GM19328 (cell line): ENCODE measurements at regions not wholly inside any gene's neighbourhood (a gene's known extent, or its start where the extent isn't known, plus 50 kb on each side); places are given as distances from the start of the nearest gene placed in this dataset.
"Not testable (repeated sequence)": the region's sequence is repeated elsewhere in the genome, so short reads cannot be mapped to it uniquely, and the experiment has no call there.

Source experiments
- ATAC-seq: cut with Tn5 transposase; IDR thresholded peaks from one replicate; pipeline ENCODE4 v1.9.1; 2021; ENCODE audit warnings: mild to moderate bottlenecking, moderate library complexity; ENCODE audit not compliant: unreplicated experiment

DNA sequence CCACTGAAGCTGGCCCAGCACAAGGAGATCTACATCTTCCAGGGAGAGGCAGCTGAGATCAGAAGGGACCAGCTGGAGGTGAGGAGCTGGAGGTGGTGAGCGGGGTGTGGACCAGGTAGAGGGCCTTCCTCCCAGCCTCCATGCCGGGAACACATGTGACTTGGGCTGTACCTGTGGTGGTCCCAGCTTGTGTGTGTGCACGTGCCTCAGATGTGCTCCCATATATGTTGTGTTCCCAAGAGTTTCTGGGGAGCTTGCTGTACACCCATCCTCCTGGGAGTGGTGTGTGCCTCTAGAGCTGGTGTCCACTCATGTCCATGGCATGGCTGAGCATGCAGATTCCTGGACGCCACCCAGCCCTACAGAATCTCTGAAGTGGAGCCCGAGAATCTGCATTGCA is 183.7 kb upstream of the AKAP13 start:
- ATAC-seq: not testable (repeated sequence)

DNA sequence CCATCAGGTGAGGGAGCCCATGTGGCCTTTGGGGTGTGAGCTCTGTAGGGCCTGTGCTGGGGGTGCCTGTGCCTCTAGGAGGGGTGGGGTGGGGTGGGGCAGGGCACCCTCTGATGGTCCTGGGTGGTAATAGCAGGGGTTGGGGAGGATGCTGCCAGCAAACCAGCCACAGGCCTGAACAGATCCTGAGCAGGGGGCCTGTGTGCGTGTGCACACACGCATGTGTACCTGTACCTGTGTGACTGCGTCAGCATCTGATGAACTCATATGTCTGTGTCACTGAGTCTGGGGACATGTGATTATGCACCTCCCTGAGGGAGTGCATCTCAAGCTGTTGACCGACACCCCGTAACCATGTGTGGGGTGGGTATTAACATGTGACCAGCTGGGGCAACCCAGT is 182.8 kb upstream of the AKAP13 start:
- not testable (repeated sequence) for ATAC-seq

DNA sequence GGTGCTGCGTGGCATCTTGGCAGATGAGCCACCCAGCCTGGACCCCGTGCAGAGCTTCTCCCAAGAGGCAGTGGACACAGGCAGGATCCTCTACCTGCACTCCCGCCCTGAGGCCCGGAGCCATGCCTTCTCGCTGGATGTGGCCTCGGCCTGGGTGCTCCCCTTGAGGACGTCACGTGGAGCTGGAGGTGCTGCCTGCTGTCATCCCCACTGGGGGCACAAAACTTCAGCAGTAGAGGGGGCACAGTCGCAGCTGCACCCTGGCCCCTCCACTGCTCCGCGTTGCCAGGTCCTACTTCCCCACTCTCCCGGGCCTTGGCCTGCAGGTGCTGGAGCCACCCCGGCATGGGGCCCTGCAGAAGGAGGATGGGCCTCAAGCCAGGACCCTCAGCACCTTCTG is 182.0 kb upstream of the AKAP13 start:
- ATAC-seq: not testable (repeated sequence)

DNA sequence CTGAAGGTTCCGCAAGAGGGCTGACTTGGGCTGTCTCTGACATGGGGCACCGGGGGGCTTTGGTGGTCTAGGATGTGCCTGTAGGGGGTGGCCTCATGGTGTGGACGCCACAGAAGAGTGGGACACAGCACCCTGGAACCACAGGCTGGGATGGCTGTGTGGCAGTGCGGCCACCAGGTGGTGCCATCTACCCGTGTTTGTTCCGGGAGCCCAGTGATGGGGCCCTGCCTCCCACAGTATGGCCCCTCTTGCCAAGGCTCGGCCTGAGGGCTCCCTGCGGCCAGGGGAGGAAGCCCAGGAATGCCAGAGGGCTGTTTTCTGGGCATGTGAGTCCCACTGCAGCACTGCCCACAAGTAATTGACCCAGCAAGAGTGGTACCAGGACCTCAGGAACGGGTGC is 180.2 kb upstream of the AKAP13 start:
- ATAC-seq: peak; percentile 88

DNA sequence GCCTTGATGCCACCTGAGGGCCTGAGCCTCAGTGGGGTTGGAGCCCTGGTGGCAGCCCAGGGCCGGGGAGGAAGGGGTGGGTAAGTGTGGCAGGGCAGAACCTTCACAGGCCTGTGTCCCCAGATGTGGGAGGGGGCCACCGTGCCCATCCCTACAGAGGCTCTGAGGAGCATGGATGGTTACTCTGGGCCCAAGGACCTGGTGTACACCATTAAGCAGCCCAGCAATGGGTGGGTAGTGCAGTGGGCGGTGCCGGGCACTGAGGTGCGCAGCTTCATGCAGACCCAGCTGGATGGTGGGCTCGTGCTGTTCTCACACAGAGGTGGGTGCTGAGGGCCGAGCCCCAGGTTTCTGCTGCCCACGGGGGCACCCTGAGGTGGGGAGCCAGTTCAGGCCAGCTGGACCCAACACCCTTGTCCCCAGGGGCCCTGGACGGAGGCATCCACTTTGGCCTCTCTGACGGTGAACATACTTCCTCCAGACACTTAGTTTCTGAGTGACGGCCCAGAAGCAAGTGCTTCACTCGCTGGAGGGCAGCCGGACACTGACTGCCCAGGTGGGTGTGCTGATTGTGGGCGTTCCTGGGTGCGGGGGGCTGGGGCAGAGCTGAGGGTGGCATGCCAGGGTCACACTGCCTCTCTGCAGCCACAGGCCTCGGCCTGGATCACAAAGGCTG is 179.1 kb upstream of the AKAP13 start:
- not testable (repeated sequence) for ATAC-seq

DNA sequence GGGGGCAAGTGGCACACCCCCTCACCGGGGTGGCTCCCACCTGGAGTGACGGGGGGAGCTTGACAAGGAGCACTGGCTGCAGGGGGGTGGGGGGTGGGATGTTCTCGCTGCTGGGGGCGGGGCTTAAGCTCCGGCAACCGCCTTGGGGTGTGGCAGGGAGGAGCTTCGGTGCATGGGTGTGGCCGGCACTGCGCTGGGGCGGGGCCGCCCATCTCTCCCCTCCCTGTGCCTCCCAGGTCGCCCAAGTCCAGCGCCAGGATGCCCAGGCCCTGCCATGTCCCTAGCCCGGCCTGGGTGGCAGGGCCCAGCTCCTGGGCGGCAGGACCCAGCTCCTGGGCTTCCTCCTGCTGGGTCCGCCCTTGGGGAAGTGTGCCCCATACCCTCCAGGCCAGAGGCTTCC is 175.9 kb upstream of the AKAP13 start:
- ATAC-seq: not testable (repeated sequence)

DNA sequence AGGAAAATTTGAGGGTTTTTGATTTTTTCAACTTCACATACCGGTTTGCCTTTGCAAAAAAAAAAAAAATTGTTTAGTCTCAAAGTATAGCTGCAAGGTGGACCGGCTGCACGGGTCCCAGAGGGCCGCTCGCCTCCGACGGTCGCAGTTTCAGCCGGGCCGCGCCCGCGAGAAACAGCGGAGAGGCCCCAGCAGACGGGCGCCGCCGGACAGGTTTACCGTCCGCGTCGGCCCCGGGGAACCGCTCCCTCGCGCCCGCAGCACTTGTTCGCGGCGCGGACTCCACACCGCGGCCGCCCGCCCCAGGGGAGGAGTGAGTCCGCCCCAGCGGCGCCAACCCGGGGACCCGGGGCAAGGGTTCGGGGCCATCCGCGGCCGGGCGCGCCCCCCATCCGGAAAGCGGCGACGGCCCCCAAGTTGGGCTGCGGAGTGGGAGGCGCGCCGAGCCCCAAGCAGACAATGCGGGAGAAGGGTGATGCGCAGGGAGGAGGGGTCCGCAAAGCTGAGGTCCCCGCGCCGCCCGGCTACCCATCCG is 146.5 kb upstream of the AKAP13 start:
- not testable (repeated sequence) for ATAC-seq

DNA sequence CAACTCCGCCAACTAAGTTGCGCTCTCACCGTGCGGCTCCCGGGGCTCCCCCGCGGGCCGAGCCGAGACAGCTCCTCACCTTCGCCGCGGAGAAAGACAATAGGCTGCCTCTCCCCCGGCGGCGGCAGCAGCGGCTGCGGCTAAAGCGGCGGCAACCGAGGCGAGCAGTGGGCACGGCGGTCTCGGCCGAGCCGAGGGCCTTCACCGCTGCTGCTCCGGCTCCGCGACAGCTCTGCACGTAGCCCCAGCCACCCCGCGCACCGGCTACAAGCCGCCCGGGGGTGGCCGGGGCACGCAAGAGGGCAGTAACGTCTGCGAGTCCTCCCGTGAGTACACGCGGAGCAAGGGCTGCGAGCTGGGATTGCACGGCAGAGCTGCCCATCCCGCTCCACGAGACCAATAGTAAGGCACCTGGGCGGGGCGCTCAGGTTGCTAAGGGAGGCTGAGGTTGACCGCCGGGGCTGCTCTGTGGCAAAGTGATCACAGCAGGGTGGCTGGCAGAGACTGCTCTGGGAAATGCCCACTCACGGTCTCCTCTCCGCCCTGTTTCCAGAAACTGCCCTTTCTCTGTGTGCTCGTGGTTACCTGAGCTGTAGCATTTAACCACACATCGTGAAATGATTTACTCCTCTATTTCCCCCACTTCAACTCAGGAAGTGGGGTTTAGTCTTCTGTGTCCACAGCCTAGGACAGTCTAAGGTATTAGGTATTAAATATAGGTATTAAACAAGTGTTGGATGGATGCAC is 145.8 kb upstream of the AKAP13 start:
- not testable (repeated sequence) for ATAC-seq

DNA sequence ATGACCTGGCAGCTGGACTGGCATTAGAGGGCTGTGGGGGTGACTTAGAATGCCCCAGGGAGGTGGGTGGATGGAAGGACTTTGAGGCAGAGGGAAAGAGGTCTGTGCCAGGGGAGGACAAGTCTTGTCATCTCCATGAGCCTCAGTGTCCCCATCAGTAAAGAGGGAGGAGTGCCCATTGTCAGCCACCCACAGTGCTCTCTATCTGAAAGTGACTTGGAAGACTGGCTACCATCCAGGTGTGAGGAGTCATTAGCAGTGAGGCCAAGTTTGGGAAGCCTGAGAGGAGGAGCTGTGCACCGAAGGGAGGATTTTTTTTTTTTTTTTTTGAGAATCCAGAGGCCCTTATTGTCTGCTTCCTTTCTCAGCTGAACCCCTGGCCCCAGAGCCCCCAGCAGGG is 136.3 kb upstream of the AKAP13 start:
- ATAC-seq: not testable (repeated sequence)

DNA sequence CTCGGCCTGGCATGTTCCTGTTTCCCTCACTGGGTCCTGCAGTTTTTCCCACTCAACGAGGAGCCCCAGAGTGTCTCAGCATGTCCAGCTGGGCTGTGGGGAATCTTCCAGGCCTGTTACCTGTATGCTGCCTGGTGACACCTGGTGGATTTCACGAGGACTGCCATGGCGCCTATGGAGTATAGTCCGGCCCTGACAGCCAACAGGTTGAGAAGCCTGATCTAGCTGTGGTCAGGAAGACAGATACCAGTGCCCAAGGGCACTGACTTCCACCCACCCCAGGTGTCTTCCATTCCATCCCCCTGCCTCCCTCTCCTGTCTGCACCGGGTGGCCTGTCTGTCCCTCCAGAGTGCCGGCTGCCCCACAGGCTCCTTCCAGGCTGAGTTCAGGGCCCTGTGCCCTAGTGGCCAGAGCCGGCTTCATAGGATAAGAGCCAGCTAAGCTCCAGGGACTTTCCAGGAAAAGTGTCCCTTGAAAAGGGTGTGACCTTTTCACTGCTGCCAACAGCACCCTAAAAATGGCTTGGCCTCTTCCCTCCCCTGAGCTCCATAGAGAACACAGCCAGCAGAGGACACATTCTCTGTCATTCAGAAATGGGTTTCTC is 129.4 kb upstream of the AKAP13 start:
- not testable (repeated sequence) for ATAC-seq

DNA sequence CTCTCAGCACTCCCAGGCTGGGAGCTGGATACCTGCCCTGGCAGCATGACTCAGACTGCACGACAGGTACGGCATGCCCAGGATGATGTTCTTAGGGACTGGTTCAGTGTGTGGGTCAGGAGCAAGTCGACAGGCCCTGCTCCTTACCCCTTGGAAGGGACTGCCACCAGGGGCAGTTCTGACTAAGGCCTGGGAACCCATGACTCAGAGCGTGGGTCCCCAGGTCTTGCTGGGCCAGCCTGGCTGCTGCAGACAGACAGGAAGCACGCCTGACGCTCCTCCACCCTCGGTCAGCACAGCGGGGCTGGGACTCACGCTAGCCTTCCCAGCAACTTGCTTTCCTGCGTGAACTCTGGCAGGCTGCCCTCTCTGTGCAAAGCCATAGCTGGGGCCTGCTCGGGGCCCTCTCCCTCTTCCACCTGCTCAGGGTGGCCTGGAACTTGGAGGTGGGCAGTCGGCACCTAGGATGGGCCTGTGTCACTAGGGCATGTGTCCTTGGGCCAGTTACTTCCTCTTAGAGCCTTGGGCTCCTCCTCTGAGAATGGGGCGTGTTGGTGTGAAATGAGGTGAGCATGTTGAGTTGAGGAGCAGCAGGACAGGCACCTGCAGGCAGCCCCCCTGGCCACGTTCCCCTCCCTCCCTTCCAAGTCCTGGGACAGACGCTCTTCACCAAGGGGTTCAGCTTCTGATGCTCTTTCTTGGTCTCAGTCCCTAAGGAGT is 127.0 kb upstream of the AKAP13 start:
- peak; percentile 76 for ATAC-seq

DNA sequence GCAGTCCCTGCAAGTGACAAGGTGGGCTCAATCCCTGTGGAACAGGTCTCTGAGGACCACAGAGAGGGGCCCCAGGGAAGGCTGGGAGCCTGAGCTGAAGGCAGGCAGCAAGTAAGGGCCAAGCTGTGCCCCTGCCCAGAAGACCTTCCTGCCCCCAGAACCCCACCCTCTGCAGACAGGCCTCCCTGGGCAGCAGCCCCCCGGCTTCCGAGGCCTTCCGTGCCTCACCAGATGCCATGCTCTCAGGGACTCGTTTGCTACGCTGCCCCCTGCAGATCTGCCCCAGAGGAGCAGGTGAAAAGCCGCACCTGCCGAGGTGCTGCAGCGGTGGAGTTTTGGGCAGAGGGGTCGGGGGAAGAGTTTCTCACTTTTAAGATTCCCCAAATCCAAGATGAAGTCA is 125.4 kb upstream of the AKAP13 start:
- not testable (repeated sequence) for ATAC-seq

DNA sequence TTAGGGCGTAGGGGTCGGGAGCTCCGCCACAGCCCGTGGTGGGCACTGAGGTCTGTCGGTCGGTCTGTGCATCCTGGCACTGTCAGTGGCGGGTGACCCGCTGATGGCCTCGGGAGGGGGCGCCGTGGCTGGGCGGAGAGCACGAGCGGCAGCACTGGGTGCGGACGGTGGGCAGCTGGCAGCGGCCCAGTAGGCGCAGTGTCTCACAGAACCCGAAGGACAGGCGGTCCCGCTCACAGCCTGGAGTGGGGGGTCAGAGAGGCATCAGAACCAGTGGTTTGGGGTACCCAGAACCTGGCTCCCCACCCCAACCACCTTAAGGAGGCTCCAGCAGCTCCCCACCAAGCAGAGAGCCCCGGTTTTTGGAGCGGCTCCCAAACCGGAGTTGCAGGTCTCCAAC is 124.9 kb upstream of the AKAP13 start:
- ATAC-seq: not testable (repeated sequence)

DNA sequence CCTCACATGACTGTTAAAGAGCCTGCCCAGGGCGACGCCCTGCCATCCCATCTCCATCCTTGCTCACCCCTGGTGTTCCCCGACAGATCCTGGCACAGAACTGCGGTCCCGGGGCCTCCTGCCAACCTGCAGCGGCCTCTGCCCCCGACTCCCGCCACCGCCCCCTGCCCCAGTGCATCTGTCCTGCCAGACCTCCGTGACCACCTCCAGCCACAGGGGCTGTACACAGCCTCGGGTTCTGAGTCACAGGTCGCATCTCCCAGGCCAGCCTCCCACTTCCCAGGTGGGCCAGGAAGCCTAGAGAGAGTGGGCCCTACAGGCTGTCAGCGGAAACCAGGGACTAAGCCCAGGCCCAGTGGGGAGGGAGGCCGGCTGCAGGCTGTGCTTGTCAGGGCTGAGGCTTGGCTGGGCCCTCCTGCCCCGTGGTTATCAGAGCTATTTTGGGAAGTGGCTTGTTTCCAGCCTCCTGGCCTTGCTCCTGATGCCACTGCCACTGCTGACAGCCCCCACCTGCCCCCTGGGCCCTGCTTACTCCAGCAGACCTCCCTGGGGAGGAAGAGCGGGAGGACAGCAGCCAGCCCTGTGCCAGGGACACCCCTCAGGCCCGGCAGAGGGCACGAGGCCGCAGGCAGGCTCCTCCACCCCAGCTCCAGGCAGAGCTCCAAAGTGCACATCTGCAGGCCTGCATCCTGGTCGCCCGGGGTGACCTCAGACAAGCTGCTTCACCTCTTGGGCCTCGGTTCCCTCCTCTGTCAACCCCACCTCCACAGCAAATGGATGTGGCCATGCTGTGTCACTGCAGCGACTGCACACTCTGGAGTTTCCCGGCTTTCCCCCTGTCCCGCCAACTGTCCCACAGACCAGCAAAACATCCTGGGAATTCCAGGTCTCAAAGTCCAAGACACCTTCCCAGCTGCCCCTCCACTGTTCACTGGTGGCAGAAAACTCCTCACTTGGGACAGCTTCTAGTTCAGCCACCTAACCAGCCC is 124.1 kb upstream of the AKAP13 start:
- not testable (repeated sequence) for ATAC-seq

DNA sequence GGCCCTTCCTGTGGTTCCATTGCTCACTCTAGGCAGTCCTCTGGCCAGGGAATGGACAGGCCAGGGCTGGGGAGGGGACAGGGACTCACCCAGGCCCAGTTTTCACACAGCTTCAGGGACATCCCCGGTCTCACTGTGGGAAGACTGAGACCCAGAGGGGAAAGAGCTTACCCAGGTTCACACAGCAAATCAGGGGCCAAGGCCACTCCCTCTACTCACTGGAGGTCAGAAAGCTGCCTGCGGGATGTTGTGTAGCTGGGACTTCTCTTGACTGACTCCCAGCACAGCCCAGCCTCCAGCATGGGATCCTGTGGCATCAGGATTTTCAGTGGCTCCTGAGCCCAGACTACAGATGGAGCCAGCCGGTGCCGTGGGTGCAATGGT is 122.3 kb upstream of the AKAP13 start:
- ATAC-seq: not testable (repeated sequence)

DNA sequence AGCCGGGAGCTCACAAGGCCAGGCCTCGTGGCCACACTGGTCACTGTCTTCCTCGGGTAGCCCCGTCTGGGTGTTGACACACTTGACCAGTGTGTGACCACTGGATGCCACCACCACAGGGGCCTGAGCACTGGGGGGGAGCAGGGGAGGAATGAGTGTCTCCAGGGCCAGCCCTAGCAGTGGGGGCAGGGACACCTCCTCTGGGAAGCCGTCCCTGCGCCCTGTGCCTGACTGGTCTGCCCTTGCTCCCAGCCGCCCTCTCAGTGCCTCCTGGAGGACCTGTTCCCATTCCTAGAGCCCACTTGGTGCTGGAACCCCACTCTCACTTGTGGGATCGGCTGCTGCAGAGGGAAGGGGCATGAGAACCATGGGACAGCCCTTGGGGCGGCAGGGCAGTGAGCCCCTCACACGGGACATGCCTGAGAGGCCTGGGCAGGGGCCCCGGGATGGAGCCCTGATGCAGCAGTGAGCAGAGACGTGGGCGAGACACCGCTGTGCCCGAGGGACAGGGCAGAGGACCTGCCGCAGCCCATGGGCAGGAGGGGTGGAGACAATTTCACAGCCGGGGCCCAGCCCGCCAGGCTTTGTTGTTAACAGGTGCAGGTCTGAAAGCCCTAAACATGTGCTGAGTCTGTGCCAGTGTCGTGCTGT is 121.7 kb upstream of the AKAP13 start:
- not testable (repeated sequence) for ATAC-seq

DNA sequence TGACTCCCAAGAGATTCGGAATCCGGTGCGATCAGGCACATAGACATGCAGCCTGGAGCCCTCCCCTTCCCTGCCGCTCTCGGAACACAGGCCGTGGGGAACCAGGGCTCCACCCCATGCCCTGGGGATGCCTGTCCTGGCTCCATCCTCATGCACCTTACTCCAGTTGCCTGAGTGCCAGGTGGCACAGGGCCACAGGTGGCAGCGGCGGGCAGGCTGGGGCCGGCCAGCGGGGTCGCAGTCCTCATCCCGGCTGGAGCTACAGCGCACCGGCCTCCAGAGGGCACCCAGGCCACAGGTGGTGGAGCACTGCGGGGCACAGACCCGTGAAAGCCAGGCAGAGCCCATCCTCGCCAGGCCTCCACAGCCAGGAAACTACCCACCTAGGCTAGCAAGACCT is 119.9 kb upstream of the AKAP13 start:
- not testable (repeated sequence) for ATAC-seq

DNA sequence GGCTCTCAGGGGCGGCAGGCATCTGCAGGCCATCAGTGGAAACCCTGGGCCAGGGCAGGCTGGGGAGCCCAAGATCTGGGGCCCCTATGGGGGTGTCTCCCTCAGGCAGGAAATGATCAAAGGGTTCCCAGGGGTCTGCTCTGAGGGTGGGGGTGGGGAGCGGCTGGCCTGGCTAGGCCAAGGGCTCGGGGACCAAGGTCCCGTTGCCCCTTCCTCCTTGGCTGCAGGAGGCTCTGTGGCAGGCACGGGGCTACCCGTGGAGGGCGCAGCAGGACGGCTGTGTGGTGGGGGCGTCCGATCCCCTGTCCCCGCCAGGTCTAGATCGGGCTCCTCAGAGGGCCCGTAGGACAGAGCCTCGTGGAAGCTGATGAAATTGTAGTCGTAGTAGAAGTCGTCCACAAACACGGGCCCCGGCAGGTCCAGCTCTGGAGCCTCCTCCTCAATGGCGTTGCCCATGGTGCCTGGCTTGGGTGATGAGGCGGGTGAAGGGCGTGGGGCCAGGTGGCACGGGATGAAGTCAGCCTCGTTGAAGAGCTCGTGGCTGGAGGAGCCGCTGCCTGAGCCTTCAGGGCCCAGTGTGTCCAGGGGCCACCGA is 117.8 kb upstream of the AKAP13 start:
- not testable (repeated sequence) for ATAC-seq

DNA sequence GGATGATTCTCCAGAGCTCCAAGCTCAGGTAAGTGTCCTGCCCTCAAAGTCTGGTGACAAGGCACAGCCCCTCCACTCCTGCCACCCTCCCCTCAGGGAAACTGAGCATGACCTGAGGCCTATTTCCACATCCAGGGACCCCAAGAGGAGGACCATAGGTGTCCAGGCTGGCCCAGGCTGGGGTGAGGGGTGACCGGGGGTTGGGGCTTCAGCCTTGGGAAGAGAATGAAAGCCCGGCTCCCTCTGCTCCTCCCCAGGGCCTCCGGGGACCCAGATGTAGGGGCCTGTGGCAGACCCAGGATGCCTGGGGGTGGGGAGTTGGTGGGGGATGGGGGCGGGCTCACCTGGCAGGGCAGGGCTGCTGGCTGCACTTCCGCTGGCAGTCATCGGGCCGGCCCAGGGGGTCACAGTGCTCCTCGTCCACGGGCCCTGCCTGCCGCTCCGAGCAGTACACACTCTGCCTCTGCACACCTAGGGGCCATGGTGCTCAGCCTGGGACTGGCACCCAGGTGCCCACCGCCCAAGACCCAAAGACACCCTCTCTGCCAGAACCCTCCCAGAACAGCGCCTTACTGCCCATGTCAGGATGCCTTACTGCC is 116.5 kb upstream of the AKAP13 start:
- not testable (repeated sequence) for ATAC-seq
